ENCODE measurements at regions not wholly inside any gene's neighbourhood (a gene's known extent, or its start where the extent isn't known, plus 50 kb on each side); places are given as distances from the start of the nearest gene placed in this dataset.

DNA sequence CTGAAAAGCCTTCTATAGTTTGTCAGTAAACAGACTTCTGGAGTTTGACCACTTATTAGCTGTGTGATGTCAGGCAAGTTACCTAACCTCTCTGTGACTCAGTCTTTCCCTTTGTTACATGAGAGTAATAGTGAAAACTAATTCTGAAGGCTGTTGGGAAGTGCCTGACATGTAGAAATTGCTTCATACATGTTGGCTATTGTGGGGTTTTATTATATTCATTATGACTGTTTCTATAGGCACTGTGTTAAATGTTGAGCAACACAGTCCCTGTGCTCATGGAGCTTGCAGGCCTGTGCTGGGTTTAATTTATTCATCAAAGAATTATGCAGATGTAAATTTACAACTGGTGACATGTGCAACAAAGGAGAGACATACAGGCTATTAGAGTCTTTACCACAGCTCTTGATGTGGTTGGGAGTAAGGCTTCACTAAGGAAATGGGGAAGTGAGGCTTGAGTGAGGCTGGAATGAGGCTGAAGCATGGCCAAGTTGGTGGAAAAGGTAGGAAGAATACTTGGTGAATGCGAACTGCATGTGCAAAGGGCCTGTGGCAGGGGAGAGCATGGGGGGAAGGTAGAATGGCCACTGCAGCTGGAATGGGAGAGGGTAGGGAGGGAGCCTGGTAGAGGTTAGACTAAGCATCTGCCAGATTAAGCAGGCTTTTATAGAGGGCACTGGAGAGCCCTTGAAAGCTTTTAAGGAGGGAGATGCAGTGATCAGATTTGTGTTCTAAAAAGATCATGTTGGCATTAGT is 236.4 kb upstream of the CRY1 start:
- no peak overlapping the region for H3K4me2 ChIP-seq (ENCODE audit: low read depth, low read length, poor library complexity, severe bottlenecking)
- no peaks in the 10 kb centered on the region for H3K79me2 ChIP-seq (ENCODE audit: insufficient read depth, low read length)

DNA sequence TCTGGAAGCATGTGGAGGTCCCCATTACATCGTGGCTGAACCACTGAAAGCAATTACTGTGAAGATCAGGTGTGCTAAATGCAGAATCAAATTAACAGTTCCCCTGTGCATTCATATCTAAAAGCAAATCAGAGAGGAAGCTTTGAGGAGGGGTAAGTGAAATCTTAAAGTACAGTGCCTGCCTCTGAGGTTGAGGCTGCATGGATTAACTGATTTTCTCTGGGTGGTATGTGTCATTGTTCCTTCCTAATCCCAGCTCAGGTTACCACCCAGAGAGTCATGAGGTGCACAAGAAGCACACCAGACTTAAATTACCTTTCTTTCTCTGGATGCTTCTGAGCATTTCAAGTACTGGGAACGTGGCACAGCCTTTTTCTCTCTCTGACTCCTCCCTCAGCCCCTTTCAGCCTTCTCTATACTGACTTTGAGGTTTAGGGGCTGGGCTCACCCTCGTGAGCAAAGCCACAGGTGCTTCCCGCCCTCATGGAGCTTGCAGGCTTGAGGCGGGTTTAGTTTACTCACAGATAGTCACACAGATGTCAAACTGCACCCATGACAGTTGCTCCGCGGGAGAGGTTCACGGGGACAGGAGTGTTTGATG is 237.6 kb upstream of the CRY1 start:
- no peaks in the 10 kb centered on the region for H3F3A ChIP-seq (ENCODE audit: insufficient read depth)

More for the DNA sequence above, 236.4 kb upstream of the CRY1 start:
- no peaks in the 10 kb centered on the region for H3K9me3 ChIP-seq (ENCODE audit: insufficient read depth, low read length)
- no peak overlapping the region for H2AFZ ChIP-seq (ENCODE audit: low read depth, low read length, severe bottlenecking)
- H3F3A ChIP-seq (ENCODE audit: insufficient read depth), result no peaks in the 10 kb centered on the region
- H3K9me2 ChIP-seq (replicated peaks; ENCODE audit: insufficient read depth, low read length), result no peaks in the 10 kb centered on the region
- TF ChIP-seq, protein P1, sequence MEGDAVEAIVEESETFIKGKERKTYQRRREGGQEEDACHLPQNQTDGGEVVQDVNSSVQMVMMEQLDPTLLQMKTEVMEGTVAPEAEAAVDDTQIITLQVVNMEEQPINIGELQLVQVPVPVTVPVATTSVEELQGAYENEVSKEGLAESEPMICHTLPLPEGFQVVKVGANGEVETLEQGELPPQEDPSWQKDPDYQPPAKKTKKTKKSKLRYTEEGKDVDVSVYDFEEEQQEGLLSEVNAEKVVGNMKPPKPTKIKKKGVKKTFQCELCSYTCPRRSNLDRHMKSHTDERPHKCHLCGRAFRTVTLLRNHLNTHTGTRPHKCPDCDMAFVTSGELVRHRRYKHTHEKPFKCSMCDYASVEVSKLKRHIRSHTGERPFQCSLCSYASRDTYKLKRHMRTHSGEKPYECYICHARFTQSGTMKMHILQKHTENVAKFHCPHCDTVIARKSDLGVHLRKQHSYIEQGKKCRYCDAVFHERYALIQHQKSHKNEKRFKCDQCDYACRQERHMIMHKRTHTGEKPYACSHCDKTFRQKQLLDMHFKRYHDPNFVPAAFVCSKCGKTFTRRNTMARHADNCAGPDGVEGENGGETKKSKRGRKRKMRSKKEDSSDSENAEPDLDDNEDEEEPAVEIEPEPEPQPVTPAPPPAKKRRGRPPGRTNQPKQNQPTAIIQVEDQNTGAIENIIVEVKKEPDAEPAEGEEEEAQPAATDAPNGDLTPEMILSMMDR (IDR thresholded peaks at IDR 0.05; ENCODE audit: insufficient read depth, low read length, poor library complexity, severe bottlenecking), result no peak
- TF ChIP-seq EZH2phosphoT487 (conservative IDR thresholded peaks at IDR 0.05; ENCODE audit: low read length), result no peak
- no peak overlapping the region for H3K27ac ChIP-seq (ENCODE audit: low read depth, low read length)
- no peaks in the 10 kb centered on the region for H3K36me3 ChIP-seq (ENCODE audit: low read length)
- H3K27me3 ChIP-seq (ENCODE audit: low read length), result no peaks in the 10 kb centered on the region
- no peaks in the 10 kb centered on the region for H4K20me1 ChIP-seq (ENCODE audit: low read depth, low read length)
- H3K4me3 ChIP-seq (ENCODE audit: insufficient read depth, low read length, poor library complexity, severe bottlenecking), result no peak overlapping the region
- no peak overlapping the region for H3K9ac ChIP-seq (ENCODE audit: low read length)

GRCh38 chr12:107331471-107331870 is 238.1 kb upstream of the CRY1 start:
- TF ChIP-seq, protein P1 (IDR thresholded peaks at IDR 0.05; ENCODE audit: insufficient read depth, low read length, poor library complexity, severe bottlenecking), result no peak
- TF ChIP-seq EZH2phosphoT487 (conservative IDR thresholded peaks at IDR 0.05; ENCODE audit: low read length), result no peak
- H4K20me1 ChIP-seq (ENCODE audit: low read depth, low read length), result no peaks in the 10 kb centered on the region
- H3K9me2 ChIP-seq (replicated peaks; ENCODE audit: insufficient read depth, low read length), result no peaks in the 10 kb centered on the region
- H2AFZ ChIP-seq (ENCODE audit: low read depth, low read length, severe bottlenecking), result no peak overlapping the region
- H3K27ac ChIP-seq (ENCODE audit: low read depth, low read length), result no peak overlapping the region
- no peaks in the 10 kb centered on the region for H3F3A ChIP-seq (ENCODE audit: insufficient read depth)
- no peak overlapping the region for H3K9ac ChIP-seq (ENCODE audit: low read length)
- no peaks in the 10 kb centered on the region for H3K79me2 ChIP-seq (ENCODE audit: insufficient read depth, low read length)
- no peaks in the 10 kb centered on the region for H3K27me3 ChIP-seq (ENCODE audit: low read length)
- H3K4me3 ChIP-seq (ENCODE audit: insufficient read depth, low read length, poor library complexity, severe bottlenecking), result no peak overlapping the region
- no peak overlapping the region for H3K4me2 ChIP-seq (ENCODE audit: low read depth, low read length, poor library complexity, severe bottlenecking)
- H3K36me3 ChIP-seq (ENCODE audit: low read length), result no peaks in the 10 kb centered on the region
- H3K9me3 ChIP-seq (ENCODE audit: insufficient read depth, low read length), result no peaks in the 10 kb centered on the region

More for the DNA sequence above, 237.6 kb upstream of the CRY1 start:
- no peaks in the 10 kb centered on the region for H3K36me3 ChIP-seq (ENCODE audit: low read length)
- no peaks in the 10 kb centered on the region for H3K9me3 ChIP-seq (ENCODE audit: insufficient read depth, low read length)
- H3K27ac ChIP-seq (ENCODE audit: low read depth, low read length), result no peak overlapping the region
- H3K4me2 ChIP-seq (ENCODE audit: low read depth, low read length, poor library complexity, severe bottlenecking), result no peak overlapping the region
- no peaks in the 10 kb centered on the region for H3K27me3 ChIP-seq (ENCODE audit: low read length)
- H3K79me2 ChIP-seq (ENCODE audit: insufficient read depth, low read length), result no peaks in the 10 kb centered on the region
- no peak overlapping the region for H3K9ac ChIP-seq (ENCODE audit: low read length)
- no peak overlapping the region for H2AFZ ChIP-seq (ENCODE audit: low read depth, low read length, severe bottlenecking)
- H3K9me2 ChIP-seq (replicated peaks; ENCODE audit: insufficient read depth, low read length), result no peaks in the 10 kb centered on the region
- H3K4me3 ChIP-seq (ENCODE audit: insufficient read depth, low read length, poor library complexity, severe bottlenecking), result no peak overlapping the region
- TF ChIP-seq EZH2phosphoT487 (conservative IDR thresholded peaks at IDR 0.05; ENCODE audit: low read length), result no peak
- TF ChIP-seq, protein P1 (IDR thresholded peaks at IDR 0.05; ENCODE audit: insufficient read depth, low read length, poor library complexity, severe bottlenecking), result no peak
- no peaks in the 10 kb centered on the region for H4K20me1 ChIP-seq (ENCODE audit: low read depth, low read length)

Data from SU-DHL-6 (cell line).